Tibial artery (tissue), 4 donors: ENCODE measurements at regions not wholly inside any gene's neighbourhood (a gene's known extent, or its start where the extent isn't known, plus 50 kb on each side); places are given as distances from the start of the nearest gene placed in this dataset.
"Not testable (repeated sequence)": the region's sequence is repeated elsewhere in the genome, so short reads cannot be mapped to it uniquely, and the experiment has no call there.

ENCODE experiments used
- DNase-seq, 2 donors: peaks; one replicate each; pipeline ENCODE4 v3.0.0-alpha.2; 2019
- H3K27ac ChIP-seq, 2 donors: fragments of 200-600 bp; sonication (generic) in 1 of 2; 1 replicate in 1 of 2; 2 replicates in 1 of 2; pipeline ENCODE4 v1.5.1; 2018 to 2019; ENCODE audit warnings: mild to moderate bottlenecking in 1 of 2
- H3K27me3 ChIP-seq, 2 donors: fragments of 200-600 bp; sonication (generic) in 1 of 2; one replicate each; pipeline versions ENCODE4 v1.5.1 to v1.6.0; 2016 to 2019
- H3K36me3 ChIP-seq, 3 donors: fragments of 200-600 bp; sonication (generic) in 2 of 3; one replicate each; pipeline ENCODE4 v1.5.1; 2016 to 2019; ENCODE audit warnings: mild to moderate bottlenecking in 2 of 3
- H3K4me1 ChIP-seq, 4 donors: fragments of 200-600 bp; sonication (generic) in 2 of 4; 1 replicate in 3 of 4; 2 replicates in 1 of 4; pipeline ENCODE4 v1.5.1; 2016 to 2019
- H3K4me3 ChIP-seq, 2 donors: fragments of 200-600 bp; sonication (generic) in 1 of 2; 1 replicate in 1 of 2; 2 replicates in 1 of 2; pipeline ENCODE4 v1.5.1; 2018 to 2019; ENCODE audit warnings: mild to moderate bottlenecking in 2 of 2
- H3K9me3 ChIP-seq, 3 donors: fragments of 200-600 bp; sonication (generic) in 1 of 3; one replicate each; pipeline ENCODE4 v1.5.1; 2016 to 2019
- CTCF ChIP-seq, 2 experiments: fragments of 200-600 bp in 1 of 2; fragments of 450-650 bp in 1 of 2; IDR thresholded peaks; one replicate each; pipeline ENCODE4 v1.5.1; 2017 to 2019; ENCODE audit warnings: antibody characterized with exemption in 2 of 2, mild to moderate bottlenecking in 1 of 2, moderate library complexity in 1 of 2
- intact Hi-C: fragments of 100-400 bp; cut with DNase I; formaldehyde crosslinking; loops from one replicate; pipeline ENCODE4 v1.15.0; 2023; ENCODE audit warnings: low total_unique reads

GRCh38 chr20:58573986-58574385 lies 58.8 kb upstream of the APCDD1L start:
- no peak overlapping the region for H3K27ac ChIP-seq
- H3K4me1 ChIP-seq: peaks cover 0 to 23% (median 9%) of the 10 kb centered on the region in 4 donors
- H3K36me3 ChIP-seq: no peaks in the 10 kb centered on the region
- no peak overlapping the region for H3K4me3 ChIP-seq
- DNase-seq: no peak
- H3K27me3 ChIP-seq: peaks cover 0 to 6% of the 10 kb centered on the region in 2 donors
- no peaks in the 10 kb centered on the region for H3K9me3 ChIP-seq
- no peak for TF ChIP-seq CTCF (IDR thresholded peaks at IDR 0.05)
- intact Hi-C loops: no loop called here

GRCh38 chr20:58573257-58573656 lies 58.1 kb upstream of the APCDD1L start:
- Histone ChIP-seq H3K27ac (no peak overlapping the region), H3K4me1 (peaks cover 0 to 23% (median 9%) of the 10 kb centered on the region in 4 donors), H3K27me3 (peaks cover 0 to 4% of the 10 kb centered on the region in 2 donors), H3K9me3 (no peaks in the 10 kb centered on the region), H3K4me3 (no peak overlapping the region), H3K36me3 (no peaks in the 10 kb centered on the region)
- intact Hi-C loops: no loop called here
- no peak for TF ChIP-seq CTCF (IDR thresholded peaks at IDR 0.05)
- DNase-seq: no peak

- intact Hi-C loops, H3K9me3 ChIP-seq, H3K4me3 ChIP-seq, H3K36me3 ChIP-seq, DNase-seq, H3K27me3 ChIP-seq: not testable (repeated sequence)
- Histone ChIP-seq H3K4me1 (peaks cover 0 to 23% (median 9%) of the 10 kb centered on the region in 4 donors), H3K27ac (peak overlapping the region; percentile 8 to 49)
These were observed 57.2 kb upstream of the APCDD1L start for GRCh38 chr20:58572428-58572763.

GRCh38 chr20:58571693-58572427 lies 56.7 kb upstream of the APCDD1L start:
- no peak for DNase-seq
- peak overlapping the region; percentile 8 to 49 for H3K27ac ChIP-seq
- intact Hi-C loops: no loop called here
- no peak for TF ChIP-seq CTCF (IDR thresholded peaks at IDR 0.05)
- no peaks in the 10 kb centered on the region for H3K9me3 ChIP-seq
- no peaks in the 10 kb centered on the region for H3K27me3 ChIP-seq
- H3K4me3 ChIP-seq: no peak overlapping the region
- H3K4me1 ChIP-seq: peaks cover 0 to 23% (median 9%) of the 10 kb centered on the region in 4 donors
- no peaks in the 10 kb centered on the region for H3K36me3 ChIP-seq

GRCh38 chr20:58571356-58571692 lies 56.1 kb upstream of the APCDD1L start:
- Histone ChIP-seq H3K4me3 (no peak overlapping the region), H3K4me1 (peaks cover 0 to 23% (median 9%) of the 10 kb centered on the region in 4 donors), H3K9me3 (no peaks in the 10 kb centered on the region), H3K27ac (peak overlapping the region; percentile 8 to 49), H3K27me3 (no peaks in the 10 kb centered on the region), H3K36me3 (no peaks in the 10 kb centered on the region)
- intact Hi-C loops: no loop called here
- DNase-seq: no peak
- no peak for TF ChIP-seq CTCF (IDR thresholded peaks at IDR 0.05)

GRCh38 chr20:58570204-58570859 lies 55.1 kb upstream of the APCDD1L start:
- Histone ChIP-seq H3K9me3 (no peaks in the 10 kb centered on the region), H3K4me3 (no peak overlapping the region), H3K27ac (peak overlapping the region; percentile 17 to 25), H3K27me3 (no peaks in the 10 kb centered on the region), H3K4me1 (peaks cover 0 to 23% (median 9%) of the 10 kb centered on the region in 4 donors), H3K36me3 (no peaks in the 10 kb centered on the region)
- DNase-seq: no peak
- TF ChIP-seq CTCF (IDR thresholded peaks at IDR 0.05): no peak
- intact Hi-C loops: no loop called here
